Astrocyte of the cerebellum (primary cell): ENCODE measurements at regions not wholly inside any gene's neighbourhood (a gene's known extent, or its start where the extent isn't known, plus 50 kb on each side); places are given as distances from the start of the nearest gene placed in this dataset.

Experiments
- DNase-seq: peaks from one replicate; pipeline ENCODE4 v3.0.0-alpha.2; 2011; ENCODE audit warnings: low read depth
- H3K4me3 ChIP-seq: 2 replicates; pipeline ENCODE4 v1.5.1; 2011; ENCODE audit warnings: mild to moderate bottlenecking, low read depth, low read length, moderate library complexity
- in situ Hi-C: cut with HindIII; loops from 2 replicates; pipeline ENCODE4 v1.10.0; 2017; ENCODE audit warnings: low sequenced_read_pairs
- TF ChIP-seq, protein P1 (sequence below): IDR thresholded peaks from 2 replicates; pipeline ENCODE4 v1.5.1; 2012; ENCODE audit warnings: low read length, low read depth, moderate library complexity, mild to moderate bottlenecking; ENCODE audit errors: missing control alignments

- in situ Hi-C loops = no loop called here
- H3K4me3 ChIP-seq = no peak overlapping the region
- no peak for DNase-seq
- TF ChIP-seq, protein P1, sequence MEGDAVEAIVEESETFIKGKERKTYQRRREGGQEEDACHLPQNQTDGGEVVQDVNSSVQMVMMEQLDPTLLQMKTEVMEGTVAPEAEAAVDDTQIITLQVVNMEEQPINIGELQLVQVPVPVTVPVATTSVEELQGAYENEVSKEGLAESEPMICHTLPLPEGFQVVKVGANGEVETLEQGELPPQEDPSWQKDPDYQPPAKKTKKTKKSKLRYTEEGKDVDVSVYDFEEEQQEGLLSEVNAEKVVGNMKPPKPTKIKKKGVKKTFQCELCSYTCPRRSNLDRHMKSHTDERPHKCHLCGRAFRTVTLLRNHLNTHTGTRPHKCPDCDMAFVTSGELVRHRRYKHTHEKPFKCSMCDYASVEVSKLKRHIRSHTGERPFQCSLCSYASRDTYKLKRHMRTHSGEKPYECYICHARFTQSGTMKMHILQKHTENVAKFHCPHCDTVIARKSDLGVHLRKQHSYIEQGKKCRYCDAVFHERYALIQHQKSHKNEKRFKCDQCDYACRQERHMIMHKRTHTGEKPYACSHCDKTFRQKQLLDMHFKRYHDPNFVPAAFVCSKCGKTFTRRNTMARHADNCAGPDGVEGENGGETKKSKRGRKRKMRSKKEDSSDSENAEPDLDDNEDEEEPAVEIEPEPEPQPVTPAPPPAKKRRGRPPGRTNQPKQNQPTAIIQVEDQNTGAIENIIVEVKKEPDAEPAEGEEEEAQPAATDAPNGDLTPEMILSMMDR = no peak
Measured at GRCh38 chr3:102686792-102687191, 252.0 kb downstream of the ZPLD1 start.

GRCh38 chr3:102687851-102688555 lies 253.2 kb downstream of the ZPLD1 start:
- in situ Hi-C loops = no loop called here
- no peak for DNase-seq
- TF ChIP-seq, protein P1 = no peak
- H3K4me3 ChIP-seq = no peak overlapping the region

DNA sequence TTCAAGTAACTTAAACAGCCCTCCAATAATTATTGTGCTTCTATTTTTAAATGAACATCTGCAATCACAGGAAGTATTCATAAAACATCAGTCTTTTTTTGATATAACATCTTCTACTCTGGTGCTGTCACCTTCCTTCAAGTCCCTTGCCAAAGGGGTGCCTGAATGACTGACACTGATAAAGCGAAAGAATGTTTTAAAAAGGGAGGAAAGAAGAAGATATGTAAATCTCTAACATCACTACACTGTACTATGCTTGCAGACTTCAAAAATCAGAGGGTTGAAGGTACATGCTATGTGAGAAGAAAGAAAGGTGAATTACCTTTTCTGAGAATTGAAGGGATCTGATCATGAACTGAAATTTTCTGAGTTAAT lies 253.7 kb downstream of the ZPLD1 start:
- in situ Hi-C loops = no loop called here
- H3K4me3 ChIP-seq = no peak overlapping the region
- DNase-seq = no peak
- TF ChIP-seq, protein P1 = no peak

DNA sequence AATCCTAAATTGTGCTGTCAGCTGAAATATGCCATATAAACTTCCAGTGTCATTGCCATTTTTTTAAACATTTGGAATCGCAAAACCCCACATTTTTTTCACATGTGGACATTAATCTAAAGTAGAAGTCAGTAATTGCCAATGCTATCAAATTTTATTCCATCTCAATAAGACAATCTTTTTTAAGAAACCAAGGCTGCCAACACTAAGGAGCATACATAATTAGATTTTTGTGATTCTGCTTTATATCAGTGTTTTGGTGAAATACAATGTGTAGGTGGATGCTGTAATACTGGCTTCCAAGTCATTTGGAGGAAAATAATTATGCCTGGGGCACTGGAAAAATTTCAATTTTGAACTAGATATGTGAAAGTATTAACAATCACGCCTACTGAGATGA lies 256.7 kb downstream of the ZPLD1 start:
- in situ Hi-C loops = no loop called here
- DNase-seq = no peak
- no peak overlapping the region for H3K4me3 ChIP-seq
- TF ChIP-seq, protein P1 = no peak

DNA sequence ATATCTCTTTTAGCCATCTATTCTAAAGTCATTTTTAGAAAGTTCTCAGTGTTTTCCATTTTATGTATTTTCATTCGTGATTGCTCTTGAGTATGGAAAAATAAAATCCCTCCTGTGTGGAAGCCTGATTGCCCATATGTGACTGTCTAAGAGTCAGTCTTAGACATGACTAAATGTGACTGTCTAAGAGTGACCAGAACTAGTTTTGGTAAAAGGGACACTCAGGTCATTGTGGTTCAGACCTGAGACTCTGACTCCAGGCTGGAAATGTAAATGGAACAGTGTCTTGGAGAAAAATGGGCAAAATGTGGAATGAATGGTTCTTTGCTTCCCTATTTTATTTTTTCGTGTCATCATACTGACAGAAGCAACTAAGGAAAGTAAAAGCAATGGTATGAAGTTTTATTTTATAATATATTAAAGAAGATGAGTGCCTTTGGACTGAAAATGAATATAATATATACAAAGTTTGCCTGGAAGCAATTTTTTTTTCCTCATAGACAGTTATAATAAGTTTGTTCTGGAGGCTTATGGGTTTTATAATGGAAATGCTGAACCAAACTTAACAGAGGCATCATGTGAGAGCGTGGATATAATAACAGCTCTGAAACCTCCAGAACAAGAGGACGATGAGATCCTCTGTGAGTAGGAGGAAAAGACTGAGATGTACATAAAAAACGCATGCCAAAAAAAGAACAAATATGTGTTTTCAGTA lies 264.4 kb downstream of the ZPLD1 start:
- no peak overlapping the region for H3K4me3 ChIP-seq
- no peak for DNase-seq
- in situ Hi-C loops = no loop called here
- TF ChIP-seq, protein P1 = no peak

DNA sequence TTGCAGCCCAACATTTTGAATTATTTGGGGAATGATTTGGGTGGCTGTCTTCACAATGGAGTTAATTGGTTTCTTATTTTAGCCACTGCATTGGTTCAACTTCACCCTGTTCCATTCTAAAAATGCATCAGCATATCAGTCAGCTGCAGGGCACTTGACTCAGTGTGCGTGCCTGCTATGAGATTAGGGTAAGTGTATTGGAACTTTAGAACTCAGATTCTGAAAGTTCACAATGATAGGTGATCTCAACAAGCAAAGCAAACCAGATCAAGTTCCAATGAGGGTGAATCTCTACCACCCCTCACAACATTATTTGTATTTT lies 265.0 kb downstream of the ZPLD1 start:
- DNase-seq = no peak
- TF ChIP-seq, protein P1 = no peak
- in situ Hi-C loops = no loop called here
- H3K4me3 ChIP-seq = no peak overlapping the region
